T-helper 2 cell (primary cell): ENCODE measurements at regions not wholly inside any gene's neighbourhood (a gene's known extent, or its start where the extent isn't known, plus 50 kb on each side); places are given as distances from the start of the nearest gene placed in this dataset.

Experiments
- DNase-seq, 5 experiments: peaks; one replicate each; pipeline versions ENCODE4 v3.0.0 to v3.0.0-alpha.2; 2012 to 2022

- DNase-seq, result no peak
These were observed 347.3 kb upstream of the RAG2 start for GRCh38 chr11:36945384-36945783.

- DNase-seq, result no peak
These were observed 335.4 kb upstream of the RAG2 start for GRCh38 chr11:36933481-36933880.

GRCh38 chr11:36931139-36931538, 333.1 kb upstream of the RAG2 start:
- DNase-seq, result no peak

- no peak for DNase-seq
These were observed 332.2 kb upstream of the RAG2 start for GRCh38 chr11:36930256-36930655.

- DNase-seq, result no peak
These were observed 331.4 kb upstream of the RAG2 start for GRCh38 chr11:36929401-36929800.

GRCh38 chr11:36928621-36929020, 330.6 kb upstream of the RAG2 start:
- DNase-seq, result no peak

GRCh38 chr11:36899800-36900199, 301.8 kb upstream of the RAG2 start:
- no peak for DNase-seq

- DNase-seq, result no peak
These were observed 292.8 kb upstream of the RAG2 start for GRCh38 chr11:36890841-36891240.

GRCh38 chr11:36890121-36890679, 292.2 kb upstream of the RAG2 start:
- DNase-seq, result no peak

- DNase-seq, result no peak
These were observed 287.1 kb upstream of the RAG2 start for GRCh38 chr11:36885154-36885553.

- no peak for DNase-seq
These were observed 280.7 kb upstream of the RAG2 start for GRCh38 chr11:36878737-36879136.

- no peak for DNase-seq
These were observed 279.1 kb upstream of the RAG2 start for GRCh38 chr11:36877149-36877548.

GRCh38 chr11:36876266-36876665, 278.2 kb upstream of the RAG2 start:
- no peak for DNase-seq

GRCh38 chr11:36874291-36874690, 276.3 kb upstream of the RAG2 start:
- no peak for DNase-seq

GRCh38 chr11:36870361-36870760, 272.3 kb upstream of the RAG2 start:
- DNase-seq, result no peak

GRCh38 chr11:36868380-36868779, 270.3 kb upstream of the RAG2 start:
- no peak for DNase-seq

- no peak for DNase-seq
These were observed 267.8 kb upstream of the RAG2 start for GRCh38 chr11:36865846-36866245.

- no peak for DNase-seq
These were observed 256.8 kb upstream of the RAG2 start for GRCh38 chr11:36854875-36855274.

GRCh38 chr11:36848660-36849059, 250.6 kb upstream of the RAG2 start:
- DNase-seq, result no peak

GRCh38 chr11:36840378-36840777, 242.3 kb upstream of the RAG2 start:
- no peak for DNase-seq

- DNase-seq, result no peak
These were observed 239.9 kb upstream of the RAG2 start for GRCh38 chr11:36837831-36838437.

GRCh38 chr11:36825251-36825650, 227.2 kb upstream of the RAG2 start:
- DNase-seq, result no peak

- DNase-seq, result no peak
These were observed 226.3 kb upstream of the RAG2 start for GRCh38 chr11:36824349-36824748.

- DNase-seq, result no peak
These were observed 224.8 kb upstream of the RAG2 start for GRCh38 chr11:36822829-36823228.

GRCh38 chr11:36818410-36818809, 220.4 kb upstream of the RAG2 start:
- DNase-seq, result no peak
